Loucy (cell line): ENCODE measurements at regions not wholly inside any gene's neighbourhood (a gene's known extent, or its start where the extent isn't known, plus 50 kb on each side); places are given as distances from the start of the nearest gene placed in this dataset.
"Not testable (repeated sequence)": the region's sequence is repeated elsewhere in the genome, so short reads cannot be mapped to it uniquely, and the experiment has no call there.

ENCODE experiments used
- H2AFZ ChIP-seq: fragments of 200-600 bp; sonication (generic); 2 replicates; pipeline ENCODE4 v1.6.0; 2016; ENCODE audit warnings: antibody characterized with exemption, mild to moderate bottlenecking, low read length, moderate library complexity
- H3F3A ChIP-seq: fragments of 200-600 bp; 2 replicates; pipeline ENCODE4 v1.6.0; 2016; ENCODE audit warnings: antibody characterized with exemption, low read depth, mild to moderate bottlenecking
- H3K27me3 ChIP-seq: fragments of 200-600 bp; sonication (generic); 2 replicates; pipeline ENCODE4 v1.6.1; 2014; ENCODE audit warnings: low read length, mild to moderate bottlenecking; ENCODE audit not compliant: insufficient read depth, poor library complexity, severe bottlenecking
- H3K36me3 ChIP-seq: fragments of 200-600 bp; sonication (generic); 2 replicates; pipeline ENCODE4 v1.6.1; 2016; ENCODE audit warnings: low read length; ENCODE audit not compliant: insufficient read depth
- H3K4me1 ChIP-seq: fragments of 200-600 bp; sonication (generic); 2 replicates; pipeline ENCODE4 v1.5.1; 2014; ENCODE audit warnings: low read length, mild to moderate bottlenecking; ENCODE audit not compliant: insufficient read depth, poor library complexity, severe bottlenecking
- H3K4me2 ChIP-seq: fragments of 200-600 bp; sonication (generic); 2 replicates; pipeline ENCODE4 v1.6.0; 2014; ENCODE audit warnings: antibody characterized with exemption, low read length, low read depth, mild to moderate bottlenecking; ENCODE audit not compliant: poor library complexity, severe bottlenecking
- H3K4me3 ChIP-seq: fragments of 200-600 bp; sonication (generic); 2 replicates; pipeline ENCODE4 v1.5.1; 2014; ENCODE audit warnings: low read length, mild to moderate bottlenecking, mixed read lengths; ENCODE audit not compliant: poor library complexity, severe bottlenecking
- H3K79me2 ChIP-seq: fragments of 200-600 bp; sonication (generic); 2 replicates; pipeline ENCODE4 v1.6.1; 2014; ENCODE audit warnings: low read length; ENCODE audit not compliant: insufficient read depth
- H3K9ac ChIP-seq: fragments of 200-600 bp; sonication (generic); 2 replicates; pipeline ENCODE4 v1.6.0; 2014; ENCODE audit warnings: mild to moderate bottlenecking, low read depth, low read length, moderate library complexity; ENCODE audit not compliant: poor library complexity, severe bottlenecking
- H3K9me2 ChIP-seq: fragments of 200-600 bp; sonication (generic); replicated peaks from 2 replicates; pipeline ENCODE4 v1.6.1; 2016; ENCODE audit warnings: low read depth, low read length, mixed read lengths
- H3K9me3 ChIP-seq: fragments of 200-600 bp; sonication (generic); 2 replicates; pipeline ENCODE4 v1.6.1; 2014; ENCODE audit warnings: mild to moderate bottlenecking, antibody characterized with exemption, low read length, low read depth; ENCODE audit not compliant: insufficient read depth
- H4K20me1 ChIP-seq: fragments of 200-600 bp; sonication (generic); 2 replicates; pipeline ENCODE4 v1.6.0; 2014; ENCODE audit warnings: antibody characterized with exemption, low read length, mild to moderate bottlenecking; ENCODE audit not compliant: insufficient read depth, poor library complexity, severe bottlenecking
- EZH2phosphoT487 ChIP-seq: fragments of 200-600 bp; IDR thresholded peaks from 2 replicates; pipeline ENCODE4 v1.6.1; 2018; ENCODE audit warnings: antibody characterized with exemption, mild to moderate bottlenecking, moderate library complexity, borderline replicate concordance
- TF ChIP-seq, protein P1 (sequence below): fragments of 200-600 bp; sonication (generic); conservative IDR thresholded peaks from 2 replicates; pipeline ENCODE4 v1.5.1; 2014; ENCODE audit warnings: mild to moderate bottlenecking, antibody characterized with exemption, low read length

DNA sequence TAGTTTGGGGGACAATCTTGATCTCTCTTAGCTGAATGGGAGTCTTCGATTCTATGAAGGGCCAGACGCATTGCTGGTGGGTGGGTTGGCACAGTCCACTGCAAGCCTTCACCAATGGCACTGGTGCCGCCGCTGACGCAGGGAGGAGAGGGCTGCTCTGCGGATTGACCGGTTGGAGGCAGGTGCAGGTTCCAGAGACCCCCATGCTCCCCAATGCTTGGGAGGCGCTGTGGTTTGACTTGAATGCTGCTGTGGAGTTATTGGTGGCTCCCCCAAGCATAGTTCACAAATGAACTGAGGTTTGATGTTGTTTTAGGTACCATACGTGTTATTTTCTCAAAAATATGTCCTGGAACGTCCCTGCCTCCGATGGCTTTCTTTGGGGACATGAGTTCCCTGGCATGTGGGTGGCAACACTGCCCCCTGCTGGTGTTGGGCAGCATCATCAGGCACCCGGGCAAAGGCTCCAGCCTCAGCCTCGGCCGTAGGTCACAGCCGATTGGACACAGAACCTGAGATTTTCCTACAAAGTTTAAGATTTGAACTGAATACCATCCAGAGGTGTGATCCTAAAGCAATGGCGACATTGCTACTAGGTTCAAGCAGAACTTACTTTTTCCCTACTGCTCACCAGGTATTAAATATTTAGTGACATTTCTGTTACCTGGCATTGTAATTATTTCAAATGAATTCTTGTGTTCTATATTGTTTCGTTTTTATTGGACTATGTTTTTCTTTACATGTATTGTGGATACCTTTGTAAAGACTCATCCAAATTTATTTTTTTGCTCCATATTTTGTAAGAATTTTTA lies 95.5 kb downstream of the ANKRD10 start:
- Histone ChIP-seq H3K36me3 (no peaks in the 10 kb centered on the region), H4K20me1 (no peaks in the 10 kb centered on the region), H3K9me2 (no peaks in the 10 kb centered on the region), H3K79me2 (no peaks in the 10 kb centered on the region), H3K4me1 (no peaks in the 10 kb centered on the region), H3K9me3 (no peaks in the 10 kb centered on the region), H3K27me3 (no peaks in the 10 kb centered on the region), H3K9ac (no peak overlapping the region), H3K4me3 (peak overlapping the region; percentile 27), H3K4me2 (peak overlapping the region; percentile 47), H2AFZ (peak overlapping the region; percentile 81), H3F3A (no peaks in the 10 kb centered on the region)
- TF ChIP-seq, protein P1, sequence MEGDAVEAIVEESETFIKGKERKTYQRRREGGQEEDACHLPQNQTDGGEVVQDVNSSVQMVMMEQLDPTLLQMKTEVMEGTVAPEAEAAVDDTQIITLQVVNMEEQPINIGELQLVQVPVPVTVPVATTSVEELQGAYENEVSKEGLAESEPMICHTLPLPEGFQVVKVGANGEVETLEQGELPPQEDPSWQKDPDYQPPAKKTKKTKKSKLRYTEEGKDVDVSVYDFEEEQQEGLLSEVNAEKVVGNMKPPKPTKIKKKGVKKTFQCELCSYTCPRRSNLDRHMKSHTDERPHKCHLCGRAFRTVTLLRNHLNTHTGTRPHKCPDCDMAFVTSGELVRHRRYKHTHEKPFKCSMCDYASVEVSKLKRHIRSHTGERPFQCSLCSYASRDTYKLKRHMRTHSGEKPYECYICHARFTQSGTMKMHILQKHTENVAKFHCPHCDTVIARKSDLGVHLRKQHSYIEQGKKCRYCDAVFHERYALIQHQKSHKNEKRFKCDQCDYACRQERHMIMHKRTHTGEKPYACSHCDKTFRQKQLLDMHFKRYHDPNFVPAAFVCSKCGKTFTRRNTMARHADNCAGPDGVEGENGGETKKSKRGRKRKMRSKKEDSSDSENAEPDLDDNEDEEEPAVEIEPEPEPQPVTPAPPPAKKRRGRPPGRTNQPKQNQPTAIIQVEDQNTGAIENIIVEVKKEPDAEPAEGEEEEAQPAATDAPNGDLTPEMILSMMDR, result peak; percentile 98
- no peak for TF ChIP-seq EZH2phosphoT487

DNA sequence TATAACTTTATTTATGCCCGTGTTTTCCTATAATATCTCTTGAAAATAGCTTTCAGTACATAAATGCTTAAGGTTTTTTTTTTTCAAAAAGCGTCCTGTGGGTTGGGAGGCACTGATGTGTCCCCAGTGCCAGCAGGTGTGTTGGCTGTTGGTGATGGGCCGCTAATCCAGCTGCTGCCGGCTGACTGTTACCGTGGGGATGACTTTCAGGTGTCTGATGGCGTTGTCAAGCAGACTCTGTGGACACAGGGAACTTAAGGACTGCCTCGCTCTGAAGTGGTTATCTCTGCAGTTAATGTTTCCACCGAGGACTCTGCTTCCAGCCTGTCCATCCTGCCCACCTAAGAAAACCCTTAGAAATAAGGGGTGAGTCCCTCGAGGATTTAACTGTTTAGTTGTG lies 94.5 kb downstream of the ANKRD10 start:
- H3K9ac ChIP-seq, result no peak overlapping the region
- no peaks in the 10 kb centered on the region for H3K9me3 ChIP-seq
- H3K27me3 ChIP-seq, result no peaks in the 10 kb centered on the region
- H3K4me3 ChIP-seq, result no peak overlapping the region
- no peak overlapping the region for H2AFZ ChIP-seq
- H3K79me2 ChIP-seq, result no peaks in the 10 kb centered on the region
- no peaks in the 10 kb centered on the region for H4K20me1 ChIP-seq
- H3K9me2 ChIP-seq, result no peaks in the 10 kb centered on the region
- TF ChIP-seq EZH2phosphoT487, result no peak
- TF ChIP-seq, protein P1, result no peak
- H3F3A ChIP-seq, result no peaks in the 10 kb centered on the region
- no peaks in the 10 kb centered on the region for H3K4me1 ChIP-seq
- H3K36me3 ChIP-seq, result no peaks in the 10 kb centered on the region
- H3K4me2 ChIP-seq, result no peak overlapping the region

DNA sequence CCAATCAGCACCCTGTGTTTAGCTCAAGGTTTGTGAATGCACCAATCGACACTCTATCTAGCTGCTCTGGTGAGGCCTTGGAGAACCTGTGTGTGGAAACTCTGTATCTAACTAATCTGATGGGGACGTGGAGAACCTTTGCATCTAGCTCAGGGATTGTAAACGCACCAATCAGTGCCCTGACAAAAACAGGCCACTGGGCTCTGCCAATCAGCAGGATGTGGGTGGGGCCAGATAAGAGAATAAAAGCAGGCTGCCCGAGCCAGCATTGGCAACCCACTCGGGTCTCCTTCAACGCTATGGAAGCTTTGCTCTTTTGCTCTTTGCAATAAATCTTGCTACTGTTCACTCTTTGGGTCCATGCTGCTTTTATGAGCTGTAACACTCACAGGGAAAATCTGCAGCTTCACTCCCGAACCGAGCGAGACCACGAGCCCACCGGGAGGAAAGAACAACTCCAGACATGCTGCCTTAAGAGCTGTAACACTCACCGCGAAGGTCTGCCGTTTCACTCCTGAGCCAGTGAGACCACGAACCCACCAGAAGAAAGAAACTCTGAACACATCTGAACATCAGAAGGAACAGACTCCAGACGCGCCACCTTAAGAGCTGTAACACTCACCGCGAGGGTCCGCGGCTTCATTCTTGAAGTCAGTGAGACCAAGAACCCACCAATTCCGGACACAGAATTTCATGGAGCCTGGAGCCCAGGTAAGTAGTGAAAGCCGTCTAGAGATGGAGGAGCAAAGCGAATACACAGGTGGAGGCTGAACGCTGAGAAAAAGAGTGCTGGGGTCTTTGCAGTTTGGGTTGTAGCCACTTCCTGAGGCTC lies 92.8 kb downstream of the ANKRD10 start:
- not testable (repeated sequence) for H3F3A ChIP-seq, H4K20me1 ChIP-seq, H3K79me2 ChIP-seq, H2AFZ ChIP-seq, H3K4me1 ChIP-seq, H3K9me3 ChIP-seq, H3K4me2 ChIP-seq, H3K27me3 ChIP-seq, H3K9ac ChIP-seq, H3K4me3 ChIP-seq, H3K9me2 ChIP-seq, H3K36me3 ChIP-seq
